Cardiac septum (tissue), 1 donor: ENCODE measurements at regions not wholly inside any gene's neighbourhood (a gene's known extent, or its start where the extent isn't known, plus 50 kb on each side); places are given as distances from the start of the nearest gene placed in this dataset.
A peak's percentile ranks its signal among the peaks of the same experiment; 100 is the strongest.

Experiments used
- DNase-seq: peaks from one replicate; pipeline ENCODE4 v3.0.0-alpha.2; 2020; ENCODE audit warnings: low spot score
- intact Hi-C: fragments of 100-400 bp; cut with DNase I; formaldehyde crosslinking; loops from one replicate; pipeline ENCODE4 v1.14.0; 2022
- donor health status: DM: no; HTN: no; CAD: no.

- peak; percentile 67 for DNase-seq
- intact Hi-C loops = no loop called here
These were observed 72.3 kb downstream of the RTP5 start for GRCh38 chr2:241941691-241942301.

GRCh38 chr2:241942416-241943208 lies 73.1 kb downstream of the RTP5 start:
- peak; percentile 51 for DNase-seq
- intact Hi-C loops = no loop called here

- intact Hi-C loops = no loop called here
- peak; percentile 58 for DNase-seq
These were observed 73.8 kb downstream of the RTP5 start for GRCh38 chr2:241943209-241943850.

- intact Hi-C loops = no loop called here
- DNase-seq = peak; percentile 70
These were observed 74.5 kb downstream of the RTP5 start for GRCh38 chr2:241943961-241944575.

GRCh38 chr2:241944821-241945220 lies 75.3 kb downstream of the RTP5 start:
- peak; percentile 59 for DNase-seq
- intact Hi-C loops = no loop called here

GRCh38 chr2:241945311-241945710 lies 75.8 kb downstream of the RTP5 start:
- intact Hi-C loops = no loop called here
- peak; percentile 43 for DNase-seq

- intact Hi-C loops = no loop called here
- DNase-seq = peak; percentile 31
These were observed 76.3 kb downstream of the RTP5 start for GRCh38 chr2:241945803-241946202.

- DNase-seq = peak; percentile 73
- intact Hi-C loops = no loop called here
These were observed 76.9 kb downstream of the RTP5 start for GRCh38 chr2:241946306-241947003.

GRCh38 chr2:241947004-241947350 lies 77.4 kb downstream of the RTP5 start:
- intact Hi-C loops = no loop called here
- DNase-seq = no peak

GRCh38 chr2:241947401-241947800 lies 77.9 kb downstream of the RTP5 start:
- peak; percentile 26 for DNase-seq
- intact Hi-C loops = no loop called here

- DNase-seq = peak; percentile 66
- intact Hi-C loops = no loop called here
These were observed 78.3 kb downstream of the RTP5 start for GRCh38 chr2:241947876-241948275.

GRCh38 chr2:241948299-241948897 lies 78.9 kb downstream of the RTP5 start:
- intact Hi-C loops = no loop called here
- DNase-seq = peak; percentile 12

GRCh38 chr2:241948901-241949735 lies 79.6 kb downstream of the RTP5 start:
- peak; percentile 73 for DNase-seq
- intact Hi-C loops = no loop called here

GRCh38 chr2:241949736-241950412 lies 80.3 kb downstream of the RTP5 start:
- intact Hi-C loops = no loop called here

GRCh38 chr2:241950413-241951315 lies 81.1 kb downstream of the RTP5 start:
- intact Hi-C loops = no loop called here

More at GRCh38 chr2:241949736-241950412, 80.3 kb downstream of the RTP5 start:
- DNase-seq = peak; percentile 33

GRCh38 chr2:241951316-241951700 lies 81.8 kb downstream of the RTP5 start:
- intact Hi-C loops = no loop called here
- DNase-seq = no peak

More at GRCh38 chr2:241950413-241951315, 81.1 kb downstream of the RTP5 start:
- peak; percentile 79 for DNase-seq

GRCh38 chr2:241951920-241952319 lies 82.4 kb downstream of the RTP5 start:
- intact Hi-C loops = no loop called here
- peak; percentile 39 for DNase-seq
